Choroid plexus epithelial cell (primary cell): ENCODE measurements at regions not wholly inside any gene's neighbourhood (a gene's known extent, or its start where the extent isn't known, plus 50 kb on each side); places are given as distances from the start of the nearest gene placed in this dataset.

Experiments used
- DNase-seq: peaks from one replicate; pipeline ENCODE4 v3.0.0-alpha.2; 2010; ENCODE audit warnings: low read depth
- H3K4me3 ChIP-seq: 2 replicates; pipeline ENCODE4 v1.5.1; 2011; ENCODE audit warnings: low read depth, mild to moderate bottlenecking, control low read depth, low read length, moderate library complexity
- TF ChIP-seq, protein P1 (sequence below): conservative IDR thresholded peaks from 2 replicates; pipeline ENCODE4 v1.5.1; 2011; ENCODE audit warnings: low read depth, mild to moderate bottlenecking, control low read depth, inconsistent platforms, low read length, moderate library complexity

DNA sequence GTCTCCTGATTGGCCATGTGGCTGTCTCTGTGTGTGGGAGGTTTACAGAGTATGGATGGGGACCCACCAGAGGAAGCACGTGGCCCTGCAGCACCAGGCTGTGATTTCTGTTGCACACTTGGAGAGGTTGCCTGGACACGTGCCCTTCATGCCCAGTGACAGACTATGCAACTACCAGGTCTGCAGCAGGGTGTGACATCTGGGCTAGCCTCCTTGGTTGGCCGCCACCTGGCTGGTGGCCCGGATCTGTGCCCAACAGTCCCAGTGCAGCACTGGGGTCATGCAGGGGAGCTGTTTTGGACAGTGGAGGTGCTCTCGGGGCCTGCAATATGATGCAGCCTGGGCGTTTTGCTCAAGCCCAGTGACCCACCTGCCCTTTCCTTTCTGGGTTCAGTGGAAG lies 212.5 kb downstream of the UBE3A start:
- no peak for DNase-seq
- TF ChIP-seq, protein P1, sequence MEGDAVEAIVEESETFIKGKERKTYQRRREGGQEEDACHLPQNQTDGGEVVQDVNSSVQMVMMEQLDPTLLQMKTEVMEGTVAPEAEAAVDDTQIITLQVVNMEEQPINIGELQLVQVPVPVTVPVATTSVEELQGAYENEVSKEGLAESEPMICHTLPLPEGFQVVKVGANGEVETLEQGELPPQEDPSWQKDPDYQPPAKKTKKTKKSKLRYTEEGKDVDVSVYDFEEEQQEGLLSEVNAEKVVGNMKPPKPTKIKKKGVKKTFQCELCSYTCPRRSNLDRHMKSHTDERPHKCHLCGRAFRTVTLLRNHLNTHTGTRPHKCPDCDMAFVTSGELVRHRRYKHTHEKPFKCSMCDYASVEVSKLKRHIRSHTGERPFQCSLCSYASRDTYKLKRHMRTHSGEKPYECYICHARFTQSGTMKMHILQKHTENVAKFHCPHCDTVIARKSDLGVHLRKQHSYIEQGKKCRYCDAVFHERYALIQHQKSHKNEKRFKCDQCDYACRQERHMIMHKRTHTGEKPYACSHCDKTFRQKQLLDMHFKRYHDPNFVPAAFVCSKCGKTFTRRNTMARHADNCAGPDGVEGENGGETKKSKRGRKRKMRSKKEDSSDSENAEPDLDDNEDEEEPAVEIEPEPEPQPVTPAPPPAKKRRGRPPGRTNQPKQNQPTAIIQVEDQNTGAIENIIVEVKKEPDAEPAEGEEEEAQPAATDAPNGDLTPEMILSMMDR = no peak
- H3K4me3 ChIP-seq = no peak overlapping the region

DNA sequence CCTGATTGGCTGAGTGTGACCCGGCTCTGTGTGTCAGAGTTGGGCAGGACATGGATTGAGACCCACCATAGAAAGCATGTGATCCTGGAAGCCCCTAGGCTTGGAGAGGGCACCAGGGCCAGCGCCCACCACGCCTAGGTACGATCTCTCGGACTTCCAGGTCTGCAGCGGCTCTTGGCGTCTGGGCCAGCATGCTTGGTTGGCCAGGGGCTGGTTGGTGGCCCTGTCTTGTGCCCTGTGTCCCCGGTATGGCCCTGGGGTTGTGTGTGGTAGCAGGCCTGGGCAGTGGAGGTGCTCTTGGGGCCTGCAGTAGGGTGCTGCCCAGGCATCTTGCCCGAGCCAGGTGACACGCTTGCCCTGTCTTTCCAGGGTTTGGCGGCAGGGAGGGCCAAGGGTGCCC lies 210.6 kb downstream of the UBE3A start:
- DNase-seq = no peak

DNA sequence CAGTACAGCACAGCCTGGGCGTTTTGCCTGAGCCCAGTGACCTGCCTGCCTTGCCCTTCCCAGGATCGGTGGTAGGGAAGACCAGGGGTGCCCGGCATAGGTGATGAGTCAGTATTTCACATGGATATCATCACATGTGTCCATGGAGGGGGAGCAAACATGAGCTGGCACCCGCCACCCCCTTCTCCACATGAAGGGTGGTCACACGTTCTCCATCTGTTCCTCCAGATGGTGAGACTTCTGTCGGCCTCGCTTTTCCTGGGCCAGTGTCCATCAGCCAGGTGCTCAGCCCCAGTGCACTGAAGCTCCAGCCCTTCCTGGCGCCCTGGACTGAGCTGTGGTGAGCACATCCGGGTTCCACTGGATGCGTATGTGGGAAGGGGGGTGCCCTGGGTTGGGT lies 208.4 kb downstream of the UBE3A start:
- no peak overlapping the region for H3K4me3 ChIP-seq
- TF ChIP-seq, protein P1 = no peak
- no peak for DNase-seq

More for the DNA sequence above, 210.6 kb downstream of the UBE3A start:
- H3K4me3 ChIP-seq = no peak overlapping the region
- TF ChIP-seq, protein P1 = no peak

DNA sequence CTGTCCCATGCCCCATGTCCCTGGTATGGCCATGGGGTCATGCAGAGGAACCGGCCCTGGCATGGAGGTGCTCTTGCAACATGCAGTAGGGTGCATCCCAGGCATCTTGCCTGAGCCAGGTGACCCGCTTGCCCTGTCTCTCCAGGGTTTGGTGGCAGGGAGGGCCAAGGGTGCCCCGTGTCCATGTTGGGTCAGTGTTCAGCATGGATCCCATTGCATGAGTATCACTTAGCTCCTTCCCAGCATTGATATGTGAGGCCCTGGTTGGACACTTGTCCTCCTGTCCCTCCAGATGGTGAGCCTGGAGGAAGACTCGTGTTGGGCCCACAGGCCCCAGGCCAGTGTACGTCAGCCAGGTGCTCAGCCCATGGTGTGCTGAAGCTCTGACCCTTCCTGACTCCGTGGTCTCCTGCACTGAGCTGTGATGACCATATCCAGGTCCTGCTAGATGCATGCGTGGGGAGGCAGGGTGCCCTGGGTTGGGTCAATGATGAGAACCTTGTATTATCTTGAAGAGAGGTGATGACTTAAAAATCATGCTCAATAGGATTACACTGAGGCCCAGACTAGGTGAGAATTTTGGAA lies 205.0 kb downstream of the UBE3A start:
- no peak overlapping the region for H3K4me3 ChIP-seq
- TF ChIP-seq, protein P1 = no peak
- DNase-seq = no peak

DNA sequence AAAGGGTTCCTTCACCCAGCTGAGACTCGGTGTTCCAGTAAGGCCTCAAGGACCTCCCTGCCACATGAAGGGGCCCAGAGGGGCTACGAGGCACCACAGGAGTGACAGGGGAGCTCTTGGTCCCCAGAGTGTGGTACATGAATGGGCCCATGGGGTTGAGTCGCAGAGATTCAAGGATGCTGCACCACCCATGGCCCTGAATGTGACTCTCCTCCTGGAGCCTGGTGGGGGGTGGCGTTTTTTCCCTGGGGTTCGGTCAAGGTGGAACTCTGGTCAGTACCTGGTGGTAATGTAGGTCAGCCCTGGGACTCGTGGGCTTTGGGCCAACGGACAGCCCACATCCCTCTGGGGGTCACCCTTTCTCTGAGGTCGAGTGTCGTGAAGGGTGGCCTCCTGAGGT lies 204.0 kb downstream of the UBE3A start:
- no peak overlapping the region for H3K4me3 ChIP-seq
- TF ChIP-seq, protein P1 = no peak

DNA sequence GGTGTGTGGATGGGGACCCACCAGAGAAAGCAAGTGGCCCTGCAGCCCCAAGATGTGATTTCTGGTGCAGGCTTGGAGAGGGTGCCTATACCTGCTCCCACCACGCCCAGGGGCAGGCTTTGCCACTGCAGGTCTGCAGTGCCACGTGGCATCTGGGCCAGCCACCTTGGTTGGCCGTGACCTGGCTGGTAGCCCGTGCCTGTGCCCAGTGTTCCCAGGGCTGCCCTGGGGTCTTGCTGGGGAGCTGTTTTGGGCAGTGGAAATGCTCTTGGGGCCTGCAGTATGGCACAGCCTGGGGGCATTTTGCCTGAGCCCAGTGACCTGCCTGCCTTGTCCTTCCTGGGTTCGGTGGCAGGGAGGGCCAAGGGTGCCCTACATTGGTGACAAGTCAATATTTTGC lies 203.4 kb downstream of the UBE3A start:
- no peak overlapping the region for H3K4me3 ChIP-seq
- TF ChIP-seq, protein P1 = no peak
- no peak for DNase-seq

More for the DNA sequence above, 204.0 kb downstream of the UBE3A start:
- DNase-seq = no peak

DNA sequence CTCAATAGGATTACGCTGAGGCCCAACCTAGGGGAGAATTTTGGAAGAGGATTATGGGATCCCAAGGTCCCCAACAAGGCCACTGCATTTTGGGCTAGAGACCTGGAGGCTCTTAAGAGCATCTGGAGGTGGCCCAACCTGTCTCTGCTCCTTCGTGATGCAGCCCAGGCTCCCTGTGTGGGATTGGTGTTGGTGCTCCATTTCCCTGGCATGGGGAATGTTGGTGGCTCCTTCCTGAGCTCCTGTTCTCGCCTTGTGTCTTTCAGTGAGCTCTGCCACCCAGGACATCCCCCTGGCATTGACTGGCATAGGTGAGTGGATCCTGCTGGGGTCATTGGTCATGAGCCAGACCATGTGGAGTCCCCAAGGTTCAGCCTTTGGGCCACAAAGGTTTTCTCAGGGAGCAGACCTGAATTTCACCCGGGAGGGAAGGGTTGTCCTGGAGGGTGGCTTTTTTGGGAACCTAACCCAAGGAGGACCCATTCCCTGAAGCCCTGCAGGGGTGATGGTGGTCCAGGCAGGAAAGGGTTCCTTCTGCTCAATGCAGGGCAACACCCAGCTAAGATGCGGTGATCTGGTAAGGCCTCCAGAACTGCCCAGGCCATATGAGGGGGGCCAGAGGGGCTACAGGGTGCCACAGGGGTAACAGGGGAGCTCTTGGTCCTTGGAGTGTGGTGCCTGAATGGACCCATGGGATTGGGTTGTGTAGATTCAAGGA lies 202.5 kb downstream of the UBE3A start:
- no peak overlapping the region for H3K4me3 ChIP-seq
- TF ChIP-seq, protein P1 = no peak
- DNase-seq = no peak
